ENCODE measurements at regions not wholly inside any gene's neighbourhood (a gene's known extent, or its start where the extent isn't known, plus 50 kb on each side); places are given as distances from the start of the nearest gene placed in this dataset.

- no peak overlapping the region for H3K27ac Mint-ChIP-seq
- TF ChIP-seq, protein P1, sequence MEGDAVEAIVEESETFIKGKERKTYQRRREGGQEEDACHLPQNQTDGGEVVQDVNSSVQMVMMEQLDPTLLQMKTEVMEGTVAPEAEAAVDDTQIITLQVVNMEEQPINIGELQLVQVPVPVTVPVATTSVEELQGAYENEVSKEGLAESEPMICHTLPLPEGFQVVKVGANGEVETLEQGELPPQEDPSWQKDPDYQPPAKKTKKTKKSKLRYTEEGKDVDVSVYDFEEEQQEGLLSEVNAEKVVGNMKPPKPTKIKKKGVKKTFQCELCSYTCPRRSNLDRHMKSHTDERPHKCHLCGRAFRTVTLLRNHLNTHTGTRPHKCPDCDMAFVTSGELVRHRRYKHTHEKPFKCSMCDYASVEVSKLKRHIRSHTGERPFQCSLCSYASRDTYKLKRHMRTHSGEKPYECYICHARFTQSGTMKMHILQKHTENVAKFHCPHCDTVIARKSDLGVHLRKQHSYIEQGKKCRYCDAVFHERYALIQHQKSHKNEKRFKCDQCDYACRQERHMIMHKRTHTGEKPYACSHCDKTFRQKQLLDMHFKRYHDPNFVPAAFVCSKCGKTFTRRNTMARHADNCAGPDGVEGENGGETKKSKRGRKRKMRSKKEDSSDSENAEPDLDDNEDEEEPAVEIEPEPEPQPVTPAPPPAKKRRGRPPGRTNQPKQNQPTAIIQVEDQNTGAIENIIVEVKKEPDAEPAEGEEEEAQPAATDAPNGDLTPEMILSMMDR (IDR thresholded peaks at IDR 0.05): no peak
- ATAC-seq: no peak
Observed at GRCh38 chr3:22684739-22685138, 518.4 kb upstream of the UBE2E2 start.

GRCh38 chr3:22685597-22685996 is 517.5 kb upstream of the UBE2E2 start:
- 93% methylated on average over 2 of the region's 2 CpGs for WGBS (ENCODE audit: insufficient coverage)
- no peak for ATAC-seq
- H3K9me3 Mint-ChIP-seq: peaks cover 4 to 18% of the 10 kb centered on the region in 2 donors

More at GRCh38 chr3:22684739-22685138, 518.4 kb upstream of the UBE2E2 start:
- no peaks in the 10 kb centered on the region for H3K36me3 Mint-ChIP-seq
- no peak for DNase-seq
- Histone ChIP-seq H3K4me1 (ENCODE audit: control insufficient read depth, insufficient read depth, low read length) (no peaks in the 10 kb centered on the region), H3K27me3 (ENCODE audit: control insufficient read depth, insufficient read depth, low read length) (no peaks in the 10 kb centered on the region), H3K9me3 (ENCODE audit: control insufficient read depth, insufficient read depth, low read length) (no peaks in the 10 kb centered on the region), H3K27ac (ENCODE audit: low read length) (no peak overlapping the region), H3K4me3 (ENCODE audit: low read length) (no peak overlapping the region), H3K36me3 (ENCODE audit: control insufficient read depth, insufficient read depth, low read length) (no peaks in the 10 kb centered on the region)
- no peak overlapping the region for H3K4me3 Mint-ChIP-seq
- intact Hi-C loops (cut with micrococcal nuclease): no loop called here
- WGBS (ENCODE audit: insufficient coverage): 82% methylated on average over 3 of the region's 3 CpGs
- H3K27me3 Mint-ChIP-seq (ENCODE audit: low read depth in 2 of 2): no peaks in the 10 kb centered on the region
- H3K9me3 Mint-ChIP-seq: peaks cover 6 to 22% of the 10 kb centered on the region in 2 donors
- H3K4me1 Mint-ChIP-seq: no peaks in the 10 kb centered on the region

GRCh38 chr3:22691407-22691806 is 511.7 kb upstream of the UBE2E2 start:
- H3K4me3 ChIP-seq (ENCODE audit: low read length): no peak overlapping the region
- DNase-seq (no peak), ATAC-seq (no peak)
- TF ChIP-seq, protein P1 (IDR thresholded peaks at IDR 0.05): no peak
- H3K27ac Mint-ChIP-seq: no peak overlapping the region
- H3K36me3 ChIP-seq (ENCODE audit: control insufficient read depth, insufficient read depth, low read length): no peaks in the 10 kb centered on the region
- H3K4me1 ChIP-seq (ENCODE audit: control insufficient read depth, insufficient read depth, low read length): no peaks in the 10 kb centered on the region
- H3K27me3 ChIP-seq (ENCODE audit: control insufficient read depth, insufficient read depth, low read length): no peaks in the 10 kb centered on the region
- H3K4me1 Mint-ChIP-seq: no peaks in the 10 kb centered on the region
- H3K4me3 Mint-ChIP-seq: no peak overlapping the region
- H3K27me3 Mint-ChIP-seq (ENCODE audit: low read depth in 2 of 2): no peaks in the 10 kb centered on the region
- H3K9me3 ChIP-seq (ENCODE audit: control insufficient read depth, insufficient read depth, low read length): no peaks in the 10 kb centered on the region
- intact Hi-C loops (cut with micrococcal nuclease): no loop called here
- H3K36me3 Mint-ChIP-seq: peaks cover 8% of the 10 kb centered on the region
- H3K27ac ChIP-seq (ENCODE audit: low read length): no peak overlapping the region
- 93% methylated on average over 2 of the region's 2 CpGs for WGBS (ENCODE audit: insufficient coverage)
- H3K9me3 Mint-ChIP-seq: peaks cover 4 to 10% of the 10 kb centered on the region in 2 donors

More at GRCh38 chr3:22685597-22685996, 517.5 kb upstream of the UBE2E2 start:
- Mint-ChIP-seq H3K4me3 (no peak overlapping the region), H3K36me3 (no peaks in the 10 kb centered on the region), H3K27ac (no peak overlapping the region), H3K27me3 (ENCODE audit: low read depth in 2 of 2) (no peaks in the 10 kb centered on the region), H3K4me1 (no peaks in the 10 kb centered on the region)
- intact Hi-C loops (cut with micrococcal nuclease): no loop called here
- no peaks in the 10 kb centered on the region for H3K4me1 ChIP-seq (ENCODE audit: control insufficient read depth, insufficient read depth, low read length)
- TF ChIP-seq, protein P1 (IDR thresholded peaks at IDR 0.05): no peak
- no peaks in the 10 kb centered on the region for H3K27me3 ChIP-seq (ENCODE audit: control insufficient read depth, insufficient read depth, low read length)
- H3K27ac ChIP-seq (ENCODE audit: low read length): no peak overlapping the region
- no peaks in the 10 kb centered on the region for H3K9me3 ChIP-seq (ENCODE audit: control insufficient read depth, insufficient read depth, low read length)
- H3K4me3 ChIP-seq (ENCODE audit: low read length): no peak overlapping the region
- H3K36me3 ChIP-seq (ENCODE audit: control insufficient read depth, insufficient read depth, low read length): no peaks in the 10 kb centered on the region
- DNase-seq: no peak

- Histone ChIP-seq H3K36me3 (ENCODE audit: control insufficient read depth, insufficient read depth, low read length) (no peaks in the 10 kb centered on the region), H3K4me3 (ENCODE audit: low read length) (no peak overlapping the region), H3K9me3 (ENCODE audit: control insufficient read depth, insufficient read depth, low read length) (no peaks in the 10 kb centered on the region), H3K27me3 (ENCODE audit: control insufficient read depth, insufficient read depth, low read length) (no peaks in the 10 kb centered on the region), H3K27ac (ENCODE audit: low read length) (no peak overlapping the region), H3K4me1 (ENCODE audit: control insufficient read depth, insufficient read depth, low read length) (no peaks in the 10 kb centered on the region)
- no CpG with 5 or more reads among the region's 5 CpGs for WGBS (ENCODE audit: insufficient coverage)
- H3K4me1 Mint-ChIP-seq: no peaks in the 10 kb centered on the region
- H3K27ac Mint-ChIP-seq: no peak overlapping the region
- H3K36me3 Mint-ChIP-seq: peaks cover 8% of the 10 kb centered on the region
- ATAC-seq (no peak), DNase-seq (no peak)
- H3K27me3 Mint-ChIP-seq (ENCODE audit: low read depth in 2 of 2): no peaks in the 10 kb centered on the region
- H3K9me3 Mint-ChIP-seq: peaks cover 4 to 6% of the 10 kb centered on the region in 2 donors
- intact Hi-C loops (cut with micrococcal nuclease): no loop called here
- TF ChIP-seq, protein P1 (IDR thresholded peaks at IDR 0.05): no peak
- no peak overlapping the region for H3K4me3 Mint-ChIP-seq
Observed at GRCh38 chr3:22691856-22692628, 511.1 kb upstream of the UBE2E2 start.
